ENCODE measurements at regions not wholly inside any gene's neighbourhood (a gene's known extent, or its start where the extent isn't known, plus 50 kb on each side); places are given as distances from the start of the nearest gene placed in this dataset.

DNA sequence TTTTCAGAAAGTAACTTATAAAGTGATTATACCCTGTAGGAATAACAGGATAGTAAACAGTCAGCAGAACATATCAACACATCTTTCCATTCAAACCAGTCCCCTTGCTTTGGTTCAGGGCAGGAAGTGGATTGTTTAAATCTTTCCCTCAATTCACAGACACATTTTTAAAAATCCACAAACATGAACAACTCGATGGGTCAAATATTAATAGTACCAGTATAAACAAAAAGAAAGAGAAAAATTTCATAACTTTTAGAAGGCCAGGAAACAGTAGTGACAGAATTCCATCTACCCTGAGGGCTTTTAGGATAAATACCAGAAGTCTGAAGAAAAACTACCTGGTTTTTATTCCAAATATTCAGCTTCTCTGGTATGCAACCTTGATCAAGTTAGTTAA lies 1072.8 kb upstream of the PABPC4L start:
- TF ChIP-seq, protein P1, sequence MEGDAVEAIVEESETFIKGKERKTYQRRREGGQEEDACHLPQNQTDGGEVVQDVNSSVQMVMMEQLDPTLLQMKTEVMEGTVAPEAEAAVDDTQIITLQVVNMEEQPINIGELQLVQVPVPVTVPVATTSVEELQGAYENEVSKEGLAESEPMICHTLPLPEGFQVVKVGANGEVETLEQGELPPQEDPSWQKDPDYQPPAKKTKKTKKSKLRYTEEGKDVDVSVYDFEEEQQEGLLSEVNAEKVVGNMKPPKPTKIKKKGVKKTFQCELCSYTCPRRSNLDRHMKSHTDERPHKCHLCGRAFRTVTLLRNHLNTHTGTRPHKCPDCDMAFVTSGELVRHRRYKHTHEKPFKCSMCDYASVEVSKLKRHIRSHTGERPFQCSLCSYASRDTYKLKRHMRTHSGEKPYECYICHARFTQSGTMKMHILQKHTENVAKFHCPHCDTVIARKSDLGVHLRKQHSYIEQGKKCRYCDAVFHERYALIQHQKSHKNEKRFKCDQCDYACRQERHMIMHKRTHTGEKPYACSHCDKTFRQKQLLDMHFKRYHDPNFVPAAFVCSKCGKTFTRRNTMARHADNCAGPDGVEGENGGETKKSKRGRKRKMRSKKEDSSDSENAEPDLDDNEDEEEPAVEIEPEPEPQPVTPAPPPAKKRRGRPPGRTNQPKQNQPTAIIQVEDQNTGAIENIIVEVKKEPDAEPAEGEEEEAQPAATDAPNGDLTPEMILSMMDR (conservative IDR thresholded peaks at IDR 0.05), result no peak
- TF ChIP-seq ZFX (IDR thresholded peaks at IDR 0.05), result no peak
